ENCODE measurements at regions not wholly inside any gene's neighbourhood (a gene's known extent, or its start where the extent isn't known, plus 50 kb on each side); places are given as distances from the start of the nearest gene placed in this dataset.

DNA sequence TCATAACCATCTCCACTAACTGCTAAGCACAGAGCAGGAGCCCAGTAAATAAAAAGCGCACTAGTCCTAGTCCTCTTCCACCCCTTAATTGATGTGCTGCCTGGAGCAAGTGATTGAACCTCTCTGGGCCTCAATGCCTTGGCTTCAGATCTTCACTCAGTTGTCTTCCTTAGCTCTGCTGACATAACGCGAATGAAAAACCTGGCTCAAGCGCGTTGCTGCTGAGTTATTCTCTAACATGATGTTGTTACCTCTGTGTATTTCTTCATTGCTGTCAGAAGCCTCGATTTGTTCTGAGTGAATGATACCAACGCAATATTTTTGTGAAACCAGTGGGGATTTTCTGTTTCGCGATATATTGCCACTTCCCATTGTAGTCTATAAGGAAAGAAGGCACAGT, 185.1 kb upstream of the CCND2 start:
- FAIRE-seq (no peak), DNase-seq (ENCODE audit: low read depth, low spot score) (no peak)
- Histone ChIP-seq H4K20me1 (replicated peaks; ENCODE audit: control insufficient read depth, extremely low read depth, insufficient read depth, low read length) (no peaks in the 10 kb centered on the region), H3K36me3 (ENCODE audit: control insufficient read depth in 2 of 2, extremely low read depth in 1 of 2, insufficient read depth in 2 of 2, low read length in 2 of 2) (no peaks in the 10 kb centered on the region), H3K4me1 (ENCODE audit: control insufficient read depth, extremely low read depth, insufficient read depth, low read length) (no peaks in the 10 kb centered on the region), H3K9me1 (replicated peaks; ENCODE audit: control insufficient read depth, extremely low read depth, insufficient read depth, low read length) (no peaks in the 10 kb centered on the region), H3K9me3 (replicated peaks; ENCODE audit: control insufficient read depth, insufficient read depth, low read length) (no peaks in the 10 kb centered on the region), H3K27me3 (ENCODE audit: control insufficient read depth in 2 of 2, insufficient read depth in 2 of 2, low read length in 2 of 2) (no peaks in the 10 kb centered on the region), H3K4me2 (ENCODE audit: insufficient read depth, low read length) (no peak overlapping the region), H3K9ac (replicated peaks; ENCODE audit: extremely low read depth, insufficient read depth, low read length) (no peak overlapping the region), H3K27ac (ENCODE audit: insufficient read depth, low read depth, low read length) (no peak overlapping the region), H3K4me3 (replicated peaks in 1 of 3; ENCODE audit: insufficient read depth in 1 of 3, low read depth in 1 of 3, low read length in 3 of 3) (no peak overlapping the region), H3K79me2 (ENCODE audit: control insufficient read depth, insufficient read depth, low read length) (no peaks in the 10 kb centered on the region), H2AFZ (ENCODE audit: low read depth, low read length) (no peak overlapping the region)
- ChIA-PET POLR2A (no interaction called here), CTCF (interaction anchor here (2.3 kb wide), 1 partner anchor 188 kb away, joined by 8 read pairs; no protein-coding TSS in a partner anchor)
- no TSS peak for BruUV-seq (replicated peaks)
- dilution Hi-C loops (cut with MboI; ENCODE audit: extremely low pct_ligation_motif_present, low sequenced_read_pairs) (no loop called here), intact Hi-C loops (cut with micrococcal nuclease) (no loop called here)
- TF ChIP-seq, protein P1, sequence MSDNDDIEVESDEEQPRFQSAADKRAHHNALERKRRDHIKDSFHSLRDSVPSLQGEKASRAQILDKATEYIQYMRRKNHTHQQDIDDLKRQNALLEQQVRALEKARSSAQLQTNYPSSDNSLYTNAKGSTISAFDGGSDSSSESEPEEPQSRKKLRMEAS (IDR thresholded peaks at IDR 0.05; ENCODE audit: insufficient read depth, insufficient read length), result no peak

DNA sequence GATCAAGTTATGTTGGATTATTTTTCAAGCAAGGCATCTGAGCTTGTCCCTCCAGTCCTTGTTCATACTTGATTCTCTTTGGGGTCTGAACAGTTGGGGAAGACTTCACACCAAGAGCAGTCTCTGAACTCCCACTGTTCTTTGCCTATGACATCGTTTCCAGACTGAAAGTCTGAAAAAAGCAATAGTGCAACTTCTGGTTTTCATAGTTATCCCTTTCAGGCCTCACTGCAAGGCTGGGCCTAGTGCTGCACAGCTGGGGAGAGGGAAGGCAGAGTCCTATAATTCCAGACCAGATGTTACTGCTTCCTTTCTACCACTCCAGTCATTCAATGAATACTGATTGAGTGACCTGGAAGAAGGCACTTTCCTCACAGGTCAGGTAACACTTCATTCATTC, 187.1 kb upstream of the CCND2 start:
- no peak overlapping the region for H3K4me2 ChIP-seq (ENCODE audit: insufficient read depth, low read length)
- no peak overlapping the region for H3K4me3 ChIP-seq (replicated peaks in 1 of 3; ENCODE audit: insufficient read depth in 1 of 3, low read depth in 1 of 3, low read length in 3 of 3)
- no peaks in the 10 kb centered on the region for H3K36me3 ChIP-seq (ENCODE audit: control insufficient read depth in 2 of 2, extremely low read depth in 1 of 2, insufficient read depth in 2 of 2, low read length in 2 of 2)
- H3K27ac ChIP-seq (ENCODE audit: insufficient read depth, low read depth, low read length), result no peak overlapping the region
- no peaks in the 10 kb centered on the region for H3K9me3 ChIP-seq (replicated peaks; ENCODE audit: control insufficient read depth, insufficient read depth, low read length)
- dilution Hi-C loops (cut with MboI; ENCODE audit: extremely low pct_ligation_motif_present, low sequenced_read_pairs) (no loop called here), intact Hi-C loops (cut with micrococcal nuclease) (no loop called here)
- H3K4me1 ChIP-seq (ENCODE audit: control insufficient read depth, extremely low read depth, insufficient read depth, low read length), result no peaks in the 10 kb centered on the region
- no peak overlapping the region for H3K9ac ChIP-seq (replicated peaks; ENCODE audit: extremely low read depth, insufficient read depth, low read length)
- no peaks in the 10 kb centered on the region for H3K79me2 ChIP-seq (ENCODE audit: control insufficient read depth, insufficient read depth, low read length)
- FAIRE-seq, result no peak
- H4K20me1 ChIP-seq (replicated peaks; ENCODE audit: control insufficient read depth, extremely low read depth, insufficient read depth, low read length), result no peaks in the 10 kb centered on the region
- no TSS peak for BruUV-seq (replicated peaks)
- TF ChIP-seq EZH2 (IDR thresholded peaks at IDR 0.05; ENCODE audit: borderline replicate concordance, low read depth, low read length, severe bottlenecking) (no peak), POLR2A (IDR thresholded peaks at IDR 0.05; ENCODE audit: low read depth, low read length) (no peak), GATA2 (IDR thresholded peaks at IDR 0.05; ENCODE audit: insufficient read depth, insufficient read length, low read depth, low read length) (no peak), MYC (IDR thresholded peaks at IDR 0.05; ENCODE audit: low read depth, low read length) (no peak), JUN (IDR thresholded peaks at IDR 0.05; ENCODE audit: borderline replicate concordance, insufficient read depth, insufficient read length, low read depth) (no peak)
- POLR2A ChIA-PET, result no interaction called here
- DNase-seq (ENCODE audit: low read depth, low spot score), result no peak
- H2AFZ ChIP-seq (ENCODE audit: low read depth, low read length), result no peak overlapping the region
- CTCF ChIA-PET, result no interaction called here
- no peaks in the 10 kb centered on the region for H3K9me1 ChIP-seq (replicated peaks; ENCODE audit: control insufficient read depth, extremely low read depth, insufficient read depth, low read length)
- H3K27me3 ChIP-seq (ENCODE audit: control insufficient read depth in 2 of 2, insufficient read depth in 2 of 2, low read length in 2 of 2), result no peaks in the 10 kb centered on the region

All from endothelial cell of umbilical vein (primary cell).